WTC11 (cell line): ENCODE measurements at regions not wholly inside any gene's neighbourhood (a gene's known extent, or its start where the extent isn't known, plus 50 kb on each side); places are given as distances from the start of the nearest gene placed in this dataset.

Source experiments
- ATAC-seq: fragments of 200-7000 bp; cut with Tn5 transposase; 2 replicates; pipeline ENCODE4 v1.10.0; 2021; ENCODE audit warnings: mild to moderate bottlenecking, moderate library complexity
- CTCF ChIA-PET: fragments of 300-600 bp; sonication (Branson Sonifier 250); formaldehyde crosslinking; loops from one replicate; lab custom pipeline; 2021; ENCODE audit warnings: antibody characterized with exemption; lab: Charles Lee
- POLR2A ChIA-PET: fragments of 350-600 bp; sonication (Branson Sonifier 250); formaldehyde crosslinking; loops from one replicate; lab custom pipeline; 2021; ENCODE audit warnings: antibody characterized with exemption; lab: Charles Lee
- DNase-seq: peaks from one replicate; pipeline ENCODE4 v3.0.0; 2021; ENCODE audit warnings: low spot score
- H3K27ac Mint-ChIP-seq: 2 replicates; pipeline ENCODE4 v1.8.0; 2021; ENCODE audit warnings: mixed read lengths
- H3K27me3 Mint-ChIP-seq: 2 replicates; pipeline ENCODE4 v1.8.0; 2021; ENCODE audit warnings: low read depth, mild to moderate bottlenecking, moderate library complexity, mixed read lengths
- H3K36me3 Mint-ChIP-seq: 2 replicates; pipeline ENCODE4 v1.8.0; 2021; ENCODE audit warnings: mixed read lengths
- H3K4me1 Mint-ChIP-seq: 2 replicates; pipeline ENCODE4 v1.8.0; 2022; ENCODE audit warnings: mixed read lengths
- H3K4me3 Mint-ChIP-seq: 2 replicates; pipeline ENCODE4 v1.8.0; 2021; ENCODE audit warnings: mild to moderate bottlenecking, moderate library complexity, mixed read lengths
- H3K9me3 Mint-ChIP-seq: 2 replicates; pipeline ENCODE4 v1.8.0; 2021; ENCODE audit warnings: mixed read lengths
- ATF1 ChIP-seq: sonication (generic); formaldehyde crosslinking; IDR thresholded peaks from 2 replicates; pipeline ENCODE4 v1.8.1; 2023; ENCODE audit warnings: mild to moderate bottlenecking, moderate library complexity, missing genetic modification reagents
- CBFB ChIP-seq: sonication (generic); formaldehyde crosslinking; IDR thresholded peaks from 2 replicates; pipeline ENCODE4 v1.8.1; 2022; ENCODE audit warnings: mild to moderate bottlenecking, low read depth, missing genetic modification reagents
- CREM ChIP-seq: sonication (generic); formaldehyde crosslinking; IDR thresholded peaks from 2 replicates; pipeline ENCODE4 v1.8.1; 2022; ENCODE audit warnings: mild to moderate bottlenecking, missing genetic modification reagents, moderate library complexity
- ELF4 ChIP-seq: sonication (generic); formaldehyde crosslinking; IDR thresholded peaks from 2 replicates; pipeline ENCODE4 v1.8.1; 2022; ENCODE audit warnings: low read depth, mild to moderate bottlenecking, moderate library complexity, missing genetic modification reagents
- ETV6 ChIP-seq: sonication (generic); formaldehyde crosslinking; IDR thresholded peaks from 2 replicates; pipeline ENCODE4 v1.8.1; 2022; ENCODE audit warnings: mild to moderate bottlenecking, missing genetic modification reagents
- GABPB1 ChIP-seq: sonication (generic); formaldehyde crosslinking; IDR thresholded peaks from 2 replicates; pipeline ENCODE4 v1.8.1; 2023; ENCODE audit warnings: mild to moderate bottlenecking, missing genetic modification reagents
- NFE2L1 ChIP-seq: sonication (generic); formaldehyde crosslinking; IDR thresholded peaks from 2 replicates; pipeline ENCODE4 v1.8.1; 2023; ENCODE audit warnings: missing genetic modification reagents
- NR2C2 ChIP-seq: sonication (generic); formaldehyde crosslinking; IDR thresholded peaks from 2 replicates; pipeline ENCODE4 v1.8.0; 2022; ENCODE audit warnings: mild to moderate bottlenecking, missing genetic modification reagents
- OVOL2 ChIP-seq: fragments of 250-450 bp; sonication (Bioruptor Pico); IDR thresholded peaks from 2 replicates; pipeline ENCODE4 v1.9.0; 2021; ENCODE audit warnings: mild to moderate bottlenecking, borderline replicate concordance
- SMAD4 ChIP-seq: sonication (generic); formaldehyde crosslinking; IDR thresholded peaks from 2 replicates; pipeline ENCODE4 v1.8.0; 2022; ENCODE audit warnings: mild to moderate bottlenecking, missing genetic modification reagents
- ZBTB21 ChIP-seq: sonication (generic); formaldehyde crosslinking; IDR thresholded peaks from 2 replicates; pipeline ENCODE4 v1.8.1; 2023; ENCODE audit warnings: mild to moderate bottlenecking, missing genetic modification reagents, borderline replicate concordance
- ZNF232 ChIP-seq: sonication (generic); formaldehyde crosslinking; IDR thresholded peaks from 2 replicates; pipeline ENCODE4 v1.8.0; 2022; ENCODE audit warnings: mild to moderate bottlenecking, missing genetic modification reagents
- ZNF317 ChIP-seq: sonication (generic); formaldehyde crosslinking; IDR thresholded peaks from 2 replicates; pipeline ENCODE4 v1.8.1; 2023; ENCODE audit warnings: low read depth, mild to moderate bottlenecking, moderate library complexity, missing genetic modification reagents, borderline replicate concordance
- ZNF423 ChIP-seq: fragments of 250-450 bp; sonication (Bioruptor Pico); IDR thresholded peaks from 2 replicates; pipeline ENCODE4 v2.1.2; 2022; ENCODE audit warnings: mild to moderate bottlenecking, moderate library complexity
- TF ChIP-seq, protein P1 (sequence below): sonication (generic); formaldehyde crosslinking; IDR thresholded peaks from 2 replicates; pipeline ENCODE4 v1.8.1; 2022; ENCODE audit warnings: low read depth, missing genetic modification reagents, borderline replicate concordance
- TF ChIP-seq, protein P2 (sequence below): sonication (generic); formaldehyde crosslinking; IDR thresholded peaks from 2 replicates; pipeline ENCODE4 v1.8.1; 2023; ENCODE audit warnings: mild to moderate bottlenecking, missing genetic modification reagents, moderate library complexity
- TF ChIP-seq, protein P3 (sequence below): sonication (generic); formaldehyde crosslinking; IDR thresholded peaks from 2 replicates; pipeline ENCODE4 v1.8.1; 2023; ENCODE audit warnings: mild to moderate bottlenecking, moderate library complexity, missing genetic modification reagents
- TF ChIP-seq, protein P4 (sequence below): sonication (generic); formaldehyde crosslinking; IDR thresholded peaks from 2 replicates; pipeline ENCODE4 v1.8.0; 2022; ENCODE audit warnings: mild to moderate bottlenecking, missing genetic modification reagents
- TF ChIP-seq, protein P5 (sequence below): sonication (generic); formaldehyde crosslinking; conservative IDR thresholded peaks from 2 replicates; pipeline ENCODE4 v1.8.1; 2023; ENCODE audit warnings: mild to moderate bottlenecking, low read depth, missing genetic modification reagents, moderate library complexity
- TF ChIP-seq, protein P6 (sequence below): fragments of 250-450 bp; sonication (Bioruptor Pico); IDR thresholded peaks from 2 replicates; pipeline ENCODE4 v1.9.0; 2021; ENCODE audit warnings: mild to moderate bottlenecking

DNA sequence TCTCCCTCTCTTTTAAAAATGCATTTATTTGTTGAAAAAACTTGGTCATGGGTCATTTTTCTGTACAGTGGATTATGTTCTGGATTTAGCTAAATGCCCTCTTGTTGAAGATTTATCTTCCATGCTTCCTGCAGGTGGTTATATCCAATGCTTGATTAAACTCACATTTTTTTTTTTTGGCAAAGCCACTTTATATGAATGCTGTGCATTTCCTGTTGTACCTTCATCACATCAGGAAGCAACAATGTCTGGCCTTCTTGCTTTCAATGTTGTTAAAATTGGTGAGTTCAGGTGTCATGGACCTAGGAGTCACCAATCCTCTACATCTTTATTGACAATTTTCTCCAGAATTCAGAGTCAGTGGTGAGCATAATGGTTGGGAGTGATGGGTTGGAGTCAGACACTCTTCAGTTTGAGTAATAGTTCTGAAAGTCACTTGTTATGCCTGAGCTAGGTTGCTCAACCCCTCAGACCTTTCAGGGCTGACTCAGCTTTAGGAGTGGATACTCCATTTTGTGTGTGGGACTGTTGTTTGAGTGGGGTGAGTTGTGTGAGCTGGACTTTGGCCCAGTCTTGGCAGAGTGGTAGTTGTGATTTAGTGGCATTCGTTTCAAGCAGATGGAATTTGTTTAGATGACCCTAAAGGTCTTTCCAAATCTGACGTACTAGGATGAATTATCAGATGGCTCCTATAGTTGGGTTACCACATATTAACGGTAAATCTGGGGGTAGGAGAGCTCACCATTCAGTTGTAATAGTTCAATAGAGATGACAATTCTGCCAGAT lies 213.5 kb upstream of the ZNF32 start:
- ATAC-seq (no peak), DNase-seq (no peak)
- Mint-ChIP-seq H3K36me3 (no peaks in the 10 kb centered on the region), H3K4me3 (no peak overlapping the region), H3K4me1 (no peaks in the 10 kb centered on the region), H3K27me3 (no peaks in the 10 kb centered on the region), H3K27ac (no peak overlapping the region), H3K9me3 (0 out of 2 replicates have a peak, but pooled peaks cover 3% of the 10 kb centered on the region)
- TF ChIP-seq NR2C2 (CRISPR knock-in tag) = no peak
- TF ChIP-seq CBFB = no peak
- no peak for TF ChIP-seq ZNF423 (CRISPR knock-in tag)
- no peak for TF ChIP-seq NFE2L1
- no peak for TF ChIP-seq ELF4 (CRISPR knock-in tag)
- no peak for TF ChIP-seq SMAD4 (CRISPR knock-in tag)
- TF ChIP-seq, protein P1, sequence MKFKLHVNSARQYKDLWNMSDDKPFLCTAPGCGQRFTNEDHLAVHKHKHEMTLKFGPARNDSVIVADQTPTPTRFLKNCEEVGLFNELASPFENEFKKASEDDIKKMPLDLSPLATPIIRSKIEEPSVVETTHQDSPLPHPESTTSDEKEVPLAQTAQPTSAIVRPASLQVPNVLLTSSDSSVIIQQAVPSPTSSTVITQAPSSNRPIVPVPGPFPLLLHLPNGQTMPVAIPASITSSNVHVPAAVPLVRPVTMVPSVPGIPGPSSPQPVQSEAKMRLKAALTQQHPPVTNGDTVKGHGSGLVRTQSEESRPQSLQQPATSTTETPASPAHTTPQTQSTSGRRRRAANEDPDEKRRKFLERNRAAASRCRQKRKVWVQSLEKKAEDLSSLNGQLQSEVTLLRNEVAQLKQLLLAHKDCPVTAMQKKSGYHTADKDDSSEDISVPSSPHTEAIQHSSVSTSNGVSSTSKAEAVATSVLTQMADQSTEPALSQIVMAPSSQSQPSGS (CRISPR knock-in tag) = no peak
- TF ChIP-seq, protein P2, sequence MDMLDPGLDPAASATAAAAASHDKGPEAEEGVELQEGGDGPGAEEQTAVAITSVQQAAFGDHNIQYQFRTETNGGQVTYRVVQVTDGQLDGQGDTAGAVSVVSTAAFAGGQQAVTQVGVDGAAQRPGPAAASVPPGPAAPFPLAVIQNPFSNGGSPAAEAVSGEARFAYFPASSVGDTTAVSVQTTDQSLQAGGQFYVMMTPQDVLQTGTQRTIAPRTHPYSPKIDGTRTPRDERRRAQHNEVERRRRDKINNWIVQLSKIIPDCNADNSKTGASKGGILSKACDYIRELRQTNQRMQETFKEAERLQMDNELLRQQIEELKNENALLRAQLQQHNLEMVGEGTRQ (CRISPR knock-in tag) = no peak
- TF ChIP-seq GABPB1 (CRISPR knock-in tag) = no peak
- TF ChIP-seq, protein P3, sequence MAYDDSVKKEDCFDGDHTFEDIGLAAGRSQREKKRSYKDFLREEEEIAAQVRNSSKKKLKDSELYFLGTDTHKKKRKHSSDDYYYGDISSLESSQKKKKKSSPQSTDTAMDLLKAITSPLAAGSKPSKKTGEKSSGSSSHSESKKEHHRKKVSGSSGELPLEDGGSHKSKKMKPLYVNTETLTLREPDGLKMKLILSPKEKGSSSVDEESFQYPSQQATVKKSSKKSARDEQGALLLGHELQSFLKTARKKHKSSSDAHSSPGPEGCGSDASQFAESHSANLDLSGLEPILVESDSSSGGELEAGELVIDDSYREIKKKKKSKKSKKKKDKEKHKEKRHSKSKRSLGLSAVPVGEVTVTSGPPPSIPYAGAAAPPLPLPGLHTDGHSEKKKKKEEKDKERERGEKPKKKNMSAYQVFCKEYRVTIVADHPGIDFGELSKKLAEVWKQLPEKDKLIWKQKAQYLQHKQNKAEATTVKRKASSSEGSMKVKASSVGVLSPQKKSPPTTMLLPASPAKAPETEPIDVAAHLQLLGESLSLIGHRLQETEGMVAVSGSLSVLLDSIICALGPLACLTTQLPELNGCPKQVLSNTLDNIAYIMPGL (CRISPR knock-in tag) = no peak
- CTCF ChIA-PET = interaction anchor here (0.5 kb wide), 1 partner anchor 507 kb away, joined by 3 read pairs; no protein-coding TSS in a partner anchor
- POLR2A ChIA-PET = no interaction called here

DNA sequence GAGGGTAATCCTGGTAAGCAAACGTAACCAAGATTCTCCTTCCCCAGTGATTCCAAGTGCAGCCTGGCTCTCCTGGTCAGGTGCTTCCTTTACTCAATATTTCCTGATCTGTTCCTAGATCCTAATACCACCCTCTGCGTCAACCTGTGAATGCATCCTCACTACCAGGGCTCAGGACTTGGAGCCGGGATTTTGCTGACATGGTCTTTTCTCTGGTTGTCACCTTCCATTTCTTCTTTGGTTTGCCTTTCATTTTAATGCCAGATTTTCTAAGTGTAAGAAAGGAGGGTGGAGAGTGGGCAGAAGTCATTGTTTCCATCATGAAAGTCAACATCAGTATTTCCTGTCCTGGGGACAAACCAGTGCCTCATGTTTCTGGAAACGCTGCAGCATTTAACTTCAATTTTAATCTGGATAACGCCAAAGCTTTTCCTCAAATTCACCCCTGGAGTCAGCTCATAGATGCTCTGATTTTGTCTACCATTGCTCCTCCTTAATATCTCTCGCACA lies 210.4 kb upstream of the ZNF32 start:
- no peaks in the 10 kb centered on the region for H3K27me3 Mint-ChIP-seq

DNA sequence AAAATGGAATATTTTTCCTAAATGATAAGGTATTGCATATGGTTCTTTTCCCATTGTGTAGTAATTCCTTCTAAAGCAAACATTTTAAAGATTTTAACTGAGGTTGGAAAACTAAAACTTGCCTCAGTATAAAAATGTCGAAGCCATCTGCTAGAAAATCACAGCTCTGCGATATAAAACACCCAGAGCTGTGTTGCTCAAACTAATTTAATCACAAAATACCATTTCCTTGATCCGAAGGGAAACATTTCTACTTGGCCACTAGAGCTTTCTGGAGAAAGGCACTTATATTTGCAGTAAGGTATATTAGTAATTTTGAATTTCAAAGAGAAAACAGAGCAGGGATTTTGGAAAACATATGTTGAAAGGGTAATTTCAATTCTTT lies 209.2 kb upstream of the ZNF32 start:
- ChIA-PET CTCF (interaction anchor here (1.1 to 1.3 kb wide), 2 partner anchors 168 to 511 kb away, joined by 4 read pairs; no protein-coding TSS in a partner anchor), POLR2A (no interaction called here)
- H3K4me1 Mint-ChIP-seq = no peaks in the 10 kb centered on the region
- TF ChIP-seq ZNF317 (CRISPR knock-in tag) (no peak), CBFB (no peak), CREM (CRISPR knock-in tag) (no peak), ZBTB21 (CRISPR knock-in tag) (no peak)
- TF ChIP-seq, protein P4, sequence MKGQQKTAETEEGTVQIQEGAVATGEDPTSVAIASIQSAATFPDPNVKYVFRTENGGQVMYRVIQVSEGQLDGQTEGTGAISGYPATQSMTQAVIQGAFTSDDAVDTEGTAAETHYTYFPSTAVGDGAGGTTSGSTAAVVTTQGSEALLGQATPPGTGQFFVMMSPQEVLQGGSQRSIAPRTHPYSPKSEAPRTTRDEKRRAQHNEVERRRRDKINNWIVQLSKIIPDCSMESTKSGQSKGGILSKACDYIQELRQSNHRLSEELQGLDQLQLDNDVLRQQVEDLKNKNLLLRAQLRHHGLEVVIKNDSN (CRISPR knock-in tag) = no peak
- TF ChIP-seq, protein P5, sequence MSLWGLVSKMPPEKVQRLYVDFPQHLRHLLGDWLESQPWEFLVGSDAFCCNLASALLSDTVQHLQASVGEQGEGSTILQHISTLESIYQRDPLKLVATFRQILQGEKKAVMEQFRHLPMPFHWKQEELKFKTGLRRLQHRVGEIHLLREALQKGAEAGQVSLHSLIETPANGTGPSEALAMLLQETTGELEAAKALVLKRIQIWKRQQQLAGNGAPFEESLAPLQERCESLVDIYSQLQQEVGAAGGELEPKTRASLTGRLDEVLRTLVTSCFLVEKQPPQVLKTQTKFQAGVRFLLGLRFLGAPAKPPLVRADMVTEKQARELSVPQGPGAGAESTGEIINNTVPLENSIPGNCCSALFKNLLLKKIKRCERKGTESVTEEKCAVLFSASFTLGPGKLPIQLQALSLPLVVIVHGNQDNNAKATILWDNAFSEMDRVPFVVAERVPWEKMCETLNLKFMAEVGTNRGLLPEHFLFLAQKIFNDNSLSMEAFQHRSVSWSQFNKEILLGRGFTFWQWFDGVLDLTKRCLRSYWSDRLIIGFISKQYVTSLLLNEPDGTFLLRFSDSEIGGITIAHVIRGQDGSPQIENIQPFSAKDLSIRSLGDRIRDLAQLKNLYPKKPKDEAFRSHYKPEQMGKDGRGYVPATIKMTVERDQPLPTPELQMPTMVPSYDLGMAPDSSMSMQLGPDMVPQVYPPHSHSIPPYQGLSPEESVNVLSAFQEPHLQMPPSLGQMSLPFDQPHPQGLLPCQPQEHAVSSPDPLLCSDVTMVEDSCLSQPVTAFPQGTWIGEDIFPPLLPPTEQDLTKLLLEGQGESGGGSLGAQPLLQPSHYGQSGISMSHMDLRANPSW (CRISPR knock-in tag) = no peak

More for the DNA sequence above, 210.4 kb upstream of the ZNF32 start:
- Mint-ChIP-seq H3K27ac (no peak overlapping the region), H3K9me3 (peaks cover 16% of the 10 kb centered on the region), H3K36me3 (no peaks in the 10 kb centered on the region), H3K4me3 (no peak overlapping the region), H3K4me1 (no peaks in the 10 kb centered on the region)
- no peak for TF ChIP-seq ZNF232
- TF ChIP-seq, protein P6, sequence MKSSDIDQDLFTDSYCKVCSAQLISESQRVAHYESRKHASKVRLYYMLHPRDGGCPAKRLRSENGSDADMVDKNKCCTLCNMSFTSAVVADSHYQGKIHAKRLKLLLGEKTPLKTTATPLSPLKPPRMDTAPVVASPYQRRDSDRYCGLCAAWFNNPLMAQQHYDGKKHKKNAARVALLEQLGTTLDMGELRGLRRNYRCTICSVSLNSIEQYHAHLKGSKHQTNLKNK = no peak
- TF ChIP-seq OVOL2 (CRISPR knock-in tag) = no peak
- no peak for TF ChIP-seq ETV6
- no peak for TF ChIP-seq ATF1 (CRISPR knock-in tag)
- TF ChIP-seq NFE2L1 = no peak
- no peak for TF ChIP-seq NR2C2 (CRISPR knock-in tag)
- TF ChIP-seq, protein P3 (CRISPR knock-in tag) = no peak
- no peak for DNase-seq
- CTCF ChIA-PET = interaction anchor here (1.1 to 1.3 kb wide), 2 partner anchors 169 to 509 kb away, joined by 4 read pairs; no protein-coding TSS in a partner anchor
- ATAC-seq = no peak
- POLR2A ChIA-PET = no interaction called here

More for the DNA sequence above, 209.2 kb upstream of the ZNF32 start:
- Mint-ChIP-seq H3K4me3 (no peak overlapping the region), H3K27ac (no peak overlapping the region), H3K27me3 (no peaks in the 10 kb centered on the region), H3K36me3 (no peaks in the 10 kb centered on the region), H3K9me3 (peaks cover 20% of the 10 kb centered on the region)
- DNase-seq (no peak), ATAC-seq (no peak)
